SK-N-SH (cell line): ENCODE measurements at regions not wholly inside any gene's neighbourhood (a gene's known extent, or its start where the extent isn't known, plus 50 kb on each side); places are given as distances from the start of the nearest gene placed in this dataset.
A peak's percentile ranks its signal among the peaks of the same experiment; 100 is the strongest.

ENCODE experiments used
- CTCF ChIA-PET: fragments of 300-600, 350-600 bp; formaldehyde crosslinking; extraction: SDS; loops from one replicate; lab custom pipeline; 2021; lab: Yijun Ruan, JAX
- POLR2A ChIA-PET: fragments of 350-600 bp; sonication (Branson Sonifier 250); formaldehyde crosslinking; extraction: SDS; loops from one replicate; lab custom pipeline; 2020; ENCODE audit warnings: antibody characterized with exemption, inconsistent platforms; lab: Yijun Ruan, JAX
- DNase-seq: peaks from one replicate; pipeline ENCODE4 v3.0.0; 2012
- H2AFZ ChIP-seq: fragments of 200-600 bp; sonication (generic); 2 replicates; pipeline ENCODE4 v1.8.1; 2016; ENCODE audit warnings: antibody characterized with exemption, mild to moderate bottlenecking, low read depth
- H3F3A ChIP-seq: fragments of 200-600 bp; sonication (generic); replicated peaks from 2 replicates; pipeline ENCODE3; 2016; ENCODE audit warnings: antibody characterized with exemption, mild to moderate bottlenecking; ENCODE audit not compliant: insufficient read depth
- H3K27ac ChIP-seq, 2 experiments: fragments of 200-500 bp in 1 of 2; fragments of 200-600 bp in 1 of 2; sonication (Bioruptor generic) in 1 of 2; sonication (generic), shearing (Covaris generic) in 1 of 2; 2 replicates each; pipeline versions ENCODE4 v1.5.1 to v1.6.1; 2014 to 2016; ENCODE audit warnings: low read depth in 2 of 2, inconsistent platforms in 1 of 2, low read length in 1 of 2, mild to moderate bottlenecking in 1 of 2, mixed read lengths in 1 of 2
- H3K27me3 ChIP-seq: fragments of 200-600 bp; sonication (generic), shearing (Covaris generic); 2 replicates; pipeline ENCODE4 v1.6.1; 2016; ENCODE audit warnings: mixed run types; ENCODE audit not compliant: insufficient read depth
- H3K36me3 ChIP-seq, 2 experiments: fragments of 200-500 bp in 1 of 2; fragments of 200-600 bp in 1 of 2; sonication (Bioruptor generic) in 1 of 2; sonication (generic) in 1 of 2; replicated peaks in 1 of 2; 2 replicates each; pipeline versions ENCODE3 to v1.5.1; 2014 to 2016; ENCODE audit warnings: low read length in 1 of 2, mild to moderate bottlenecking in 1 of 2; ENCODE audit not compliant: insufficient read depth in 2 of 2, control insufficient read depth in 1 of 2
- H3K4me1 ChIP-seq, 2 experiments: fragments of 200-500 bp in 1 of 2; fragments of 200-600 bp in 1 of 2; sonication (Bioruptor generic) in 1 of 2; sonication (generic), shearing (Covaris generic) in 1 of 2; 2 replicates each; pipeline versions ENCODE4 v1.5.1 to v1.6.1; 2014 to 2016; ENCODE audit warnings: low read depth in 1 of 2, low read length in 1 of 2, mixed run types in 1 of 2; ENCODE audit not compliant: insufficient read depth in 2 of 2, control insufficient read depth in 1 of 2
- H3K4me2 ChIP-seq: fragments of 200-600 bp; sonication (generic), shearing (Covaris generic); 2 replicates; pipeline ENCODE4 v1.6.1; 2017; ENCODE audit warnings: mixed run types
- H3K4me3 ChIP-seq, 2 experiments: fragments of 200-500 bp in 1 of 2; fragments of 200-600 bp in 1 of 2; sonication (Bioruptor generic) in 1 of 2; sonication (generic), shearing (Covaris generic) in 1 of 2; 2 replicates each; pipeline versions ENCODE4 v1.5.1 to v1.8.1; 2014 to 2016; ENCODE audit warnings: low read depth in 2 of 2, inconsistent platforms in 1 of 2, low read length in 1 of 2, mild to moderate bottlenecking in 1 of 2, mixed read lengths in 1 of 2, moderate library complexity in 1 of 2
- H3K79me2 ChIP-seq: fragments of 200-600 bp; sonication (generic); 2 replicates; pipeline ENCODE4 v1.8.1; 2017; ENCODE audit warnings: mild to moderate bottlenecking; ENCODE audit not compliant: insufficient read depth
- H3K9ac ChIP-seq: fragments of 200-600 bp; sonication (generic); 2 replicates; pipeline ENCODE4 v1.6.1; 2017; ENCODE audit warnings: mixed run types
- H3K9me2 ChIP-seq: fragments of 200-600 bp; sonication (generic); 2 replicates; pipeline ENCODE4 v1.6.1; 2017; ENCODE audit warnings: mixed run types
- H3K9me3 ChIP-seq: fragments of 200-600 bp; sonication (generic); 2 replicates; pipeline ENCODE4 v1.6.1; 2017; ENCODE audit warnings: mixed run types, mild to moderate bottlenecking, moderate library complexity
- H4K20me1 ChIP-seq: fragments of 200-600 bp; sonication (generic); 2 replicates; pipeline ENCODE4 v1.6.1; 2017; ENCODE audit warnings: mild to moderate bottlenecking, mixed run types; ENCODE audit not compliant: insufficient read depth
- ELF1 ChIP-seq: IDR thresholded peaks from 2 replicates; pipeline ENCODE4 v1.4.0; 2012
- EP300 ChIP-seq, 2 experiments: IDR thresholded peaks; 2 replicates each; pipeline versions ENCODE4 v1.4.0 to v1.6.1; 2012; ENCODE audit warnings: borderline replicate concordance in 1 of 2, low read depth in 1 of 2, low read length in 1 of 2
- EZH2phosphoT487 ChIP-seq: fragments of 200-600 bp; sonication (generic); IDR thresholded peaks from 2 replicates; pipeline ENCODE4 v1.6.1; 2017; ENCODE audit warnings: low read depth, mixed run types, mild to moderate bottlenecking, antibody characterized with exemption, moderate library complexity, borderline replicate concordance
- FOSL2 ChIP-seq: IDR thresholded peaks from 2 replicates; pipeline ENCODE4 v1.4.0; 2012; ENCODE audit warnings: low read depth, mild to moderate bottlenecking, moderate library complexity, borderline replicate concordance
- JUND ChIP-seq: IDR thresholded peaks from 2 replicates; pipeline ENCODE4 v1.4.0; 2012
- MXI1 ChIP-seq: IDR thresholded peaks from 2 replicates; pipeline ENCODE4 v1.6.1; 2012; ENCODE audit warnings: mild to moderate bottlenecking, low read depth, low read length, improper control_type of control experiment
- RAD21 ChIP-seq: IDR thresholded peaks from 2 replicates; pipeline ENCODE4 v1.6.1; 2012; ENCODE audit warnings: mild to moderate bottlenecking, low read length
- SIN3A ChIP-seq: IDR thresholded peaks from 2 replicates; pipeline ENCODE4 v1.6.1; 2012; ENCODE audit warnings: low read depth, mild to moderate bottlenecking, low read length, moderate library complexity, borderline replicate concordance
- SMC3 ChIP-seq: IDR thresholded peaks from 2 replicates; pipeline ENCODE4 v1.6.1; 2012; ENCODE audit warnings: low read depth, low read length, improper control_type of control experiment
- TCF12 ChIP-seq: IDR thresholded peaks from 2 replicates; pipeline ENCODE4 v1.4.0; 2012
- YY1 ChIP-seq: IDR thresholded peaks from 2 replicates; pipeline ENCODE4 v1.4.0; 2012; ENCODE audit warnings: low read depth, mild to moderate bottlenecking
- WGBS: methylation state at CpG from one replicate; pipeline ENCODE4 v1.1.6; 2017; ENCODE audit warnings: low lambda C conversion rate; 5-methylcytosine and 5-hydroxymethylcytosine counted together
- TF ChIP-seq, protein P1 (sequence below): fragments of 150-350 bp; IDR thresholded peaks from 2 replicates; pipeline ENCODE4 v1.6.1; 2016; ENCODE audit warnings: mild to moderate bottlenecking, low read depth, low read length
- TF ChIP-seq, protein P2 (sequence below): fragments of 200-600 bp; sonication (generic); IDR thresholded peaks from 2 replicates; pipeline ENCODE4 v1.6.1; 2017; ENCODE audit warnings: antibody characterized with exemption, mild to moderate bottlenecking, moderate library complexity
- TF ChIP-seq, protein P3 (sequence below): IDR thresholded peaks from 2 replicates; pipeline ENCODE4; 2012
- TF ChIP-seq, protein P4 (sequence below): IDR thresholded peaks from 2 replicates; pipeline ENCODE4 v1.4.0; 2012; ENCODE audit warnings: low read depth, borderline replicate concordance
- TF ChIP-seq, protein P5 (sequence below): IDR thresholded peaks from 2 replicates; pipeline ENCODE4 v1.4.0; 2012; ENCODE audit warnings: low read depth

DNA sequence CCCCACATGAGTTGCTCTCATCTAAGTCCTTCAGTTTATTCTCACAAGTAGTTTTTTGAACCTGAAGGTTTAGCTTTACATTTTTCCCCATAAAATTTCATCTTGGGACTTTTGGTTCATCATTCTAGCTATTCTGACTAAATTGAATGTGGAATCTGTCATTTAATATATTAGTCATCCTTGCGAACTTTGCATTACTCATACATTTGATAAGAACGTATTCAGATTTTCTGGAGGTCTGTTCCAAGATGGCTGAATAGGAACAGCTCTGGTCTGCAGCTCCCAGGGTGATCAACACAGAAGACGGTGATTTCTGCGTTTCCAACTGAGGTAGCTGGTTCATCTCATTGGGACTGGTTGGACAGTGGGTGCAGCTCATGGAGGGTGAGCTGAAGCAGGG lies 59.8 kb upstream of the CSF1 start:
- Histone ChIP-seq H3K4me1 (peaks cover 0 to 4% of the 10 kb centered on the region in 2 experiments; a peak in 1 of 4 replicates), H3F3A (peaks cover 7% of the 10 kb centered on the region), H3K79me2 (no peaks in the 10 kb centered on the region), H4K20me1 (no peaks in the 10 kb centered on the region), H3K36me3 (no peaks in the 10 kb centered on the region), H3K9me2 (no peaks in the 10 kb centered on the region), H2AFZ (peak overlapping the region; percentile 13; the same call in 1 of the 2 replicates), H3K27ac (no peak overlapping the region), H3K9me3 (no peaks in the 10 kb centered on the region), H3K4me3 (no peak overlapping the region), H3K27me3 (no peaks in the 10 kb centered on the region), H3K4me2 (peak overlapping the region; percentile 11; the same call in 1 of the 2 replicates), H3K9ac (no peak overlapping the region)
- ChIA-PET CTCF (interaction anchor here (1.4 kb wide), 1 partner anchor 133 kb away, joined by 5 read pairs; the partner anchor contains the start of gene AHCYL1), POLR2A (no interaction called here)
- DNase-seq: no peak
- TF ChIP-seq SIN3A (no peak), TCF12 (peak; percentile 22; the same call in 1 of the 2 replicates), FOSL2 (peak; percentile 63; the same call in 1 of the 2 replicates), SMC3 (no peak), YY1 (peak; percentile 67; the same call in 1 of the 2 replicates), RAD21 (no peak), EZH2phosphoT487 (no peak), JUND (peak; percentile 51; the same call in 1 of the 2 replicates), EP300 (IDR thresholded peaks at IDR 0.05; ENCODE audit: borderline replicate concordance in 1 of 2, low read depth in 1 of 2, low read length in 1 of 2) (no peak), ELF1 (no peak), MXI1 (no peak)
- TF ChIP-seq, protein P1, sequence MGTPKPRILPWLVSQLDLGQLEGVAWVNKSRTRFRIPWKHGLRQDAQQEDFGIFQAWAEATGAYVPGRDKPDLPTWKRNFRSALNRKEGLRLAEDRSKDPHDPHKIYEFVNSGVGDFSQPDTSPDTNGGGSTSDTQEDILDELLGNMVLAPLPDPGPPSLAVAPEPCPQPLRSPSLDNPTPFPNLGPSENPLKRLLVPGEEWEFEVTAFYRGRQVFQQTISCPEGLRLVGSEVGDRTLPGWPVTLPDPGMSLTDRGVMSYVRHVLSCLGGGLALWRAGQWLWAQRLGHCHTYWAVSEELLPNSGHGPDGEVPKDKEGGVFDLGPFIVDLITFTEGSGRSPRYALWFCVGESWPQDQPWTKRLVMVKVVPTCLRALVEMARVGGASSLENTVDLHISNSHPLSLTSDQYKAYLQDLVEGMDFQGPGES: no peak
- TF ChIP-seq, protein P2, sequence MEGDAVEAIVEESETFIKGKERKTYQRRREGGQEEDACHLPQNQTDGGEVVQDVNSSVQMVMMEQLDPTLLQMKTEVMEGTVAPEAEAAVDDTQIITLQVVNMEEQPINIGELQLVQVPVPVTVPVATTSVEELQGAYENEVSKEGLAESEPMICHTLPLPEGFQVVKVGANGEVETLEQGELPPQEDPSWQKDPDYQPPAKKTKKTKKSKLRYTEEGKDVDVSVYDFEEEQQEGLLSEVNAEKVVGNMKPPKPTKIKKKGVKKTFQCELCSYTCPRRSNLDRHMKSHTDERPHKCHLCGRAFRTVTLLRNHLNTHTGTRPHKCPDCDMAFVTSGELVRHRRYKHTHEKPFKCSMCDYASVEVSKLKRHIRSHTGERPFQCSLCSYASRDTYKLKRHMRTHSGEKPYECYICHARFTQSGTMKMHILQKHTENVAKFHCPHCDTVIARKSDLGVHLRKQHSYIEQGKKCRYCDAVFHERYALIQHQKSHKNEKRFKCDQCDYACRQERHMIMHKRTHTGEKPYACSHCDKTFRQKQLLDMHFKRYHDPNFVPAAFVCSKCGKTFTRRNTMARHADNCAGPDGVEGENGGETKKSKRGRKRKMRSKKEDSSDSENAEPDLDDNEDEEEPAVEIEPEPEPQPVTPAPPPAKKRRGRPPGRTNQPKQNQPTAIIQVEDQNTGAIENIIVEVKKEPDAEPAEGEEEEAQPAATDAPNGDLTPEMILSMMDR: no peak
- TF ChIP-seq, protein P3, sequence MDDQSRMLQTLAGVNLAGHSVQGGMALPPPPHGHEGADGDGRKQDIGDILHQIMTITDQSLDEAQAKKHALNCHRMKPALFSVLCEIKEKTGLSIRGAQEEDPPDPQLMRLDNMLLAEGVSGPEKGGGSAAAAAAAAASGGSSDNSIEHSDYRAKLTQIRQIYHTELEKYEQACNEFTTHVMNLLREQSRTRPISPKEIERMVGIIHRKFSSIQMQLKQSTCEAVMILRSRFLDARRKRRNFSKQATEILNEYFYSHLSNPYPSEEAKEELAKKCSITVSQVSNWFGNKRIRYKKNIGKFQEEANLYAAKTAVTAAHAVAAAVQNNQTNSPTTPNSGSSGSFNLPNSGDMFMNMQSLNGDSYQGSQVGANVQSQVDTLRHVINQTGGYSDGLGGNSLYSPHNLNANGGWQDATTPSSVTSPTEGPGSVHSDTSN: peak; percentile 43; the same call in 1 of the 2 replicates
- TF ChIP-seq, protein P4, sequence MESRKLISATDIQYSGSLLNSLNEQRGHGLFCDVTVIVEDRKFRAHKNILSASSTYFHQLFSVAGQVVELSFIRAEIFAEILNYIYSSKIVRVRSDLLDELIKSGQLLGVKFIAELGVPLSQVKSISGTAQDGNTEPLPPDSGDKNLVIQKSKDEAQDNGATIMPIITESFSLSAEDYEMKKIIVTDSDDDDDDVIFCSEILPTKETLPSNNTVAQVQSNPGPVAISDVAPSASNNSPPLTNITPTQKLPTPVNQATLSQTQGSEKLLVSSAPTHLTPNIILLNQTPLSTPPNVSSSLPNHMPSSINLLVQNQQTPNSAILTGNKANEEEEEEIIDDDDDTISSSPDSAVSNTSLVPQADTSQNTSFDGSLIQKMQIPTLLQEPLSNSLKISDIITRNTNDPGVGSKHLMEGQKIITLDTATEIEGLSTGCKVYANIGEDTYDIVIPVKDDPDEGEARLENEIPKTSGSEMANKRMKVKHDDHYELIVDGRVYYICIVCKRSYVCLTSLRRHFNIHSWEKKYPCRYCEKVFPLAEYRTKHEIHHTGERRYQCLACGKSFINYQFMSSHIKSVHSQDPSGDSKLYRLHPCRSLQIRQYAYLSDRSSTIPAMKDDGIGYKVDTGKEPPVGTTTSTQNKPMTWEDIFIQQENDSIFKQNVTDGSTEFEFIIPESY: no peak
- TF ChIP-seq, protein P5, sequence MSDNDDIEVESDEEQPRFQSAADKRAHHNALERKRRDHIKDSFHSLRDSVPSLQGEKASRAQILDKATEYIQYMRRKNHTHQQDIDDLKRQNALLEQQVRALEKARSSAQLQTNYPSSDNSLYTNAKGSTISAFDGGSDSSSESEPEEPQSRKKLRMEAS: no peak
- 53% methylated on average over 4 of the region's 4 CpGs for WGBS
